ENCODE measurements at regions not wholly inside any gene's neighbourhood (a gene's known extent, or its start where the extent isn't known, plus 50 kb on each side); places are given as distances from the start of the nearest gene placed in this dataset.

DNA sequence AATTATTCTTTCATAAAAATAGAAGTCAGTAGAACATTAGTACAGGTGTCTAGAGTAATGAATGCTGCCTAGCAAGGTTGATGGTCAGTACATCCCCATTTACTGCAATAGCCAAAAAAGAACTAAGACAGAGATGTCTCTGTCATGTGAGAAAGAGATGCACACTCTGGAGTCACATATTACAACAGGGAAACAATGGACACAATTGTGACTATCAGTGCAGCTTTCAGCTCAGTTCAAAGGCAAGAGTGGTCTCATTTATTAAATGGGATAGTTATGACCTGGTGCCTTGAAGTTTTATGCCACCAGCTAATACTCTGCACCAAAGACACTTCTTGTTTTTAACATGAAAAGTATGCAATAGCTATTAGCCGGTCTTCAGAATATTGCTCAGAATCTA is 194.9 kb upstream of the CHAC2 start:
- no peaks in the 10 kb centered on the region for H3K4me1 ChIP-seq
- H3K27ac ChIP-seq = no peak overlapping the region
- no peak overlapping the region for H3K4me3 ChIP-seq
- WGBS, 2 donors = 92 to 96% methylated on average over 1 of the region's 1 CpG
- H3K36me3 ChIP-seq = no peaks in the 10 kb centered on the region
- DNase-seq = no peak
- TF ChIP-seq, protein P1, sequence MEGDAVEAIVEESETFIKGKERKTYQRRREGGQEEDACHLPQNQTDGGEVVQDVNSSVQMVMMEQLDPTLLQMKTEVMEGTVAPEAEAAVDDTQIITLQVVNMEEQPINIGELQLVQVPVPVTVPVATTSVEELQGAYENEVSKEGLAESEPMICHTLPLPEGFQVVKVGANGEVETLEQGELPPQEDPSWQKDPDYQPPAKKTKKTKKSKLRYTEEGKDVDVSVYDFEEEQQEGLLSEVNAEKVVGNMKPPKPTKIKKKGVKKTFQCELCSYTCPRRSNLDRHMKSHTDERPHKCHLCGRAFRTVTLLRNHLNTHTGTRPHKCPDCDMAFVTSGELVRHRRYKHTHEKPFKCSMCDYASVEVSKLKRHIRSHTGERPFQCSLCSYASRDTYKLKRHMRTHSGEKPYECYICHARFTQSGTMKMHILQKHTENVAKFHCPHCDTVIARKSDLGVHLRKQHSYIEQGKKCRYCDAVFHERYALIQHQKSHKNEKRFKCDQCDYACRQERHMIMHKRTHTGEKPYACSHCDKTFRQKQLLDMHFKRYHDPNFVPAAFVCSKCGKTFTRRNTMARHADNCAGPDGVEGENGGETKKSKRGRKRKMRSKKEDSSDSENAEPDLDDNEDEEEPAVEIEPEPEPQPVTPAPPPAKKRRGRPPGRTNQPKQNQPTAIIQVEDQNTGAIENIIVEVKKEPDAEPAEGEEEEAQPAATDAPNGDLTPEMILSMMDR (IDR thresholded peaks at IDR 0.05) = no peak
- TF ChIP-seq EP300 (IDR thresholded peaks at IDR 0.05) (no peak), POLR2A (IDR thresholded peaks at IDR 0.05) (no peak), POLR2AphosphoS5 (IDR thresholded peaks at IDR 0.05) (no peak)
- no peak for ATAC-seq (ENCODE audit: low FRiP score in 2 of 2)
- H3K27me3 ChIP-seq = no peaks in the 10 kb centered on the region
- H3K9me3 ChIP-seq = no peaks in the 10 kb centered on the region

GRCh38 chr2:53569957-53570727 is 197.5 kb upstream of the CHAC2 start:
- Histone ChIP-seq H3K9me3 (no peaks in the 10 kb centered on the region), H3K36me3 (no peaks in the 10 kb centered on the region), H3K27ac (no peak overlapping the region), H3K27me3 (no peaks in the 10 kb centered on the region), H3K4me1 (no peaks in the 10 kb centered on the region), H3K4me3 (no peak overlapping the region)
- WGBS, 2 donors = 91 to 93% methylated on average over 14 of the region's 14 CpGs
- no peak for ATAC-seq (ENCODE audit: low FRiP score in 2 of 2)
- no peak for DNase-seq
- no peak for TF ChIP-seq POLR2A (IDR thresholded peaks at IDR 0.05)
- no peak for TF ChIP-seq POLR2AphosphoS5 (IDR thresholded peaks at IDR 0.05)
- TF ChIP-seq EP300 (IDR thresholded peaks at IDR 0.05) = no peak
- TF ChIP-seq, protein P1 (IDR thresholded peaks at IDR 0.05) = no peak

DNA sequence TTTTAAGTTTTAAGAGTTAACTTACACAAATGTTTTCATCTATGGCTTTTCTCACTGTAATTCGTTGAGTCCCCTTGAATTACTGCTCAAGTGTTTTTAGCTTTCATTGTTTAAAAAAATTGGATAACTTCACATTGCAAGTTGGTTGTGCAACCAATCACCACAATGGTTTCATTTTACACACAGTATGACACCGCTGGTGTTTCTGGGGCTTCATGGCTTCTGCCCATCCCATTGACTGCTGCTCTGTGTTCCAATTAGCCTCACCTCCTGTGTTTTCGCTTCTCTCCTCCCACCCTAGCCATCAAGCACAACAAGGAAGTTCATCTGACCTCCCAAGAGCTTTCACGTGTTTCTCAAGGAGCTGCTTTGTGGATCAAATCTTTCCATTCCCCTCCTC is 199.1 kb upstream of the CHAC2 start:
- Histone ChIP-seq H3K36me3 (no peaks in the 10 kb centered on the region), H3K9me3 (no peaks in the 10 kb centered on the region), H3K27me3 (no peaks in the 10 kb centered on the region), H3K27ac (no peak overlapping the region), H3K4me1 (no peaks in the 10 kb centered on the region), H3K4me3 (peak overlapping the region in 1 of 4 donors; percentile 21)
- 37 to 66% methylated on average over 4 of the region's 4 CpGs for WGBS, 2 donors
- peak in 1 of 2 donors; percentile 21 for ATAC-seq (ENCODE audit: low FRiP score in 2 of 2)
- TF ChIP-seq EP300 (IDR thresholded peaks at IDR 0.05) (no peak), POLR2AphosphoS5 (IDR thresholded peaks at IDR 0.05) (no peak), POLR2A (IDR thresholded peaks at IDR 0.05) (no peak)
- TF ChIP-seq, protein P1 (IDR thresholded peaks at IDR 0.05) = no peak
- DNase-seq = no peak

DNA sequence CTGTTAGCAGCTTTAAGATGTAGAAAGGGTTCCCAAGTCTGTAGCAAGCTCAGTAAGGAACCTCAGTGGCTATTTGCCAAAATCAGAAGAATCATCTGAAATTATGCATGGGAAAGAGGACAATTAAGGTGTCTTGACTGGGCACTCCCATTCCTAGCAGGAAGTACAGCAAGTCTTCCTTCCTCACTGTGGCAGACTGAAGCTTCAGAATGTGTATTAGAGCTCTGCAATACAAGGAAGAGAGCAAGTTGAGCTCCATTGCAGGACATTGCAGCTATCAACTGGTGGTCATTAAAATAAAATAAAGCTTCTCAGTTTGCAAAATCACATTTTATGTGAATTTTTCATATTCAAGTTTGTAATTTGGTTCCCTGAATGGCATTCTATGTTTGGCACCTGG is 200.5 kb upstream of the CHAC2 start:
- Histone ChIP-seq H3K4me3 (no peak overlapping the region), H3K9me3 (no peaks in the 10 kb centered on the region), H3K27me3 (no peaks in the 10 kb centered on the region), H3K36me3 (no peaks in the 10 kb centered on the region), H3K4me1 (no peaks in the 10 kb centered on the region), H3K27ac (no peak overlapping the region)
- no peak for ATAC-seq (ENCODE audit: low FRiP score in 2 of 2)
- TF ChIP-seq POLR2AphosphoS5 (IDR thresholded peaks at IDR 0.05) (no peak), POLR2A (IDR thresholded peaks at IDR 0.05) (no peak), EP300 (IDR thresholded peaks at IDR 0.05) (no peak)
- TF ChIP-seq, protein P1 (IDR thresholded peaks at IDR 0.05) = no peak
- DNase-seq = no peak

- Histone ChIP-seq H3K4me3 (no peak overlapping the region), H3K27me3 (no peaks in the 10 kb centered on the region), H3K36me3 (no peaks in the 10 kb centered on the region), H3K4me1 (no peaks in the 10 kb centered on the region), H3K27ac (no peak overlapping the region), H3K9me3 (peaks cover 0 to 2% (median 0%) of the 10 kb centered on the region in 4 donors)
- no peak for TF ChIP-seq POLR2A (IDR thresholded peaks at IDR 0.05)
- no peak for TF ChIP-seq EP300 (IDR thresholded peaks at IDR 0.05)
- TF ChIP-seq, protein P1 (IDR thresholded peaks at IDR 0.05) = no peak
- TF ChIP-seq POLR2AphosphoS5 (IDR thresholded peaks at IDR 0.05) = no peak
- 94 to 95% methylated on average over 4 of the region's 4 CpGs for WGBS, 2 donors
- DNase-seq (no peak), ATAC-seq (ENCODE audit: low FRiP score in 2 of 2) (no peak)
Measured at GRCh38 chr2:53562407-53562806, 205.2 kb upstream of the CHAC2 start.
